ENCODE measurements at regions not wholly inside any gene's neighbourhood (a gene's known extent, or its start where the extent isn't known, plus 50 kb on each side); places are given as distances from the start of the nearest gene placed in this dataset.

DNA sequence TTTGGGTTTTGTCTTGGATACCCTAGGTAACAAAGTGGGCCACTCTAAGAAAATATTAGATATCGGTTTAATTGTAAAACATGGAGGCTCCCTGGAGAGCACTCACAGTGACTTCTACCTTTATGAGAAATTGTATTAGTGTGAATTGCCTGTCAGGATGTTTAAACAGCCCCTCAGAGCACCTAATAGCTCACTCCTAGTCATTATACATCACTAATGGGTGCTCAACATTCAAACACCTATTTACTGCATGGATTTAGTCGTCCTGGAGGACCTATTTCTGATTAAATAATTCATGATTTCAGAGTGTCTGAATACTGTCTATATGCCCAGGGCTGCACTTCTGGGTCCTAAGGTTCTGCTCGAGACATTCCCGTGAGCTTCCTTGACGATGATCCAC is 430.2 kb upstream of the EEF2KMT start:
- no peak overlapping the region for H3K27ac ChIP-seq (ENCODE audit: extremely low read length, insufficient read depth, low read length)
- ChIA-PET CTCF (ENCODE audit: low intra/inter-chr PET ratio, low total read pairs) (no interaction called here), POLR2A (no interaction called here)
- no peak for TF ChIP-seq PHB2 (IDR thresholded peaks at IDR 0.05; ENCODE audit: partially characterized antibody)
- TF ChIP-seq, protein P1, sequence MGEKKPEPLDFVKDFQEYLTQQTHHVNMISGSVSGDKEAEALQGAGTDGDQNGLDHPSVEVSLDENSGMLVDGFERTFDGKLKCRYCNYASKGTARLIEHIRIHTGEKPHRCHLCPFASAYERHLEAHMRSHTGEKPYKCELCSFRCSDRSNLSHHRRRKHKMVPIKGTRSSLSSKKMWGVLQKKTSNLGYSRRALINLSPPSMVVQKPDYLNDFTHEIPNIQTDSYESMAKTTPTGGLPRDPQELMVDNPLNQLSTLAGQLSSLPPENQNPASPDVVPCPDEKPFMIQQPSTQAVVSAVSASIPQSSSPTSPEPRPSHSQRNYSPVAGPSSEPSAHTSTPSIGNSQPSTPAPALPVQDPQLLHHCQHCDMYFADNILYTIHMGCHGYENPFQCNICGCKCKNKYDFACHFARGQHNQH (CRISPR knock-in tag; IDR thresholded peaks at IDR 0.05), result no peak
- TF ChIP-seq ZNF674 (CRISPR knock-in tag; IDR thresholded peaks at IDR 0.05; ENCODE audit: low read depth), result no peak
- no peak for TF ChIP-seq GPN1 (CRISPR knock-in tag; IDR thresholded peaks at IDR 0.05; ENCODE audit: borderline replicate concordance)
- TF ChIP-seq, protein P2, sequence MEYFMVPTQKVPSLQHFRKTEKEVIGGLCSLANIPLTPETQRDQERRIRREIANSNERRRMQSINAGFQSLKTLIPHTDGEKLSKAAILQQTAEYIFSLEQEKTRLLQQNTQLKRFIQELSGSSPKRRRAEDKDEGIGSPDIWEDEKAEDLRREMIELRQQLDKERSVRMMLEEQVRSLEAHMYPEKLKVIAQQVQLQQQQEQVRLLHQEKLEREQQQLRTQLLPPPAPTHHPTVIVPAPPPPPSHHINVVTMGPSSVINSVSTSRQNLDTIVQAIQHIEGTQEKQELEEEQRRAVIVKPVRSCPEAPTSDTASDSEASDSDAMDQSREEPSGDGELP (IDR thresholded peaks at IDR 0.05; ENCODE audit: borderline replicate concordance, low read depth), result no peak
- no peak for TF ChIP-seq SMC3 (IDR thresholded peaks at IDR 0.05; ENCODE audit: low read length)
- TF ChIP-seq MTA3 (CRISPR knock-in tag; IDR thresholded peaks at IDR 0.05), result no peak
- TF ChIP-seq, protein P3, sequence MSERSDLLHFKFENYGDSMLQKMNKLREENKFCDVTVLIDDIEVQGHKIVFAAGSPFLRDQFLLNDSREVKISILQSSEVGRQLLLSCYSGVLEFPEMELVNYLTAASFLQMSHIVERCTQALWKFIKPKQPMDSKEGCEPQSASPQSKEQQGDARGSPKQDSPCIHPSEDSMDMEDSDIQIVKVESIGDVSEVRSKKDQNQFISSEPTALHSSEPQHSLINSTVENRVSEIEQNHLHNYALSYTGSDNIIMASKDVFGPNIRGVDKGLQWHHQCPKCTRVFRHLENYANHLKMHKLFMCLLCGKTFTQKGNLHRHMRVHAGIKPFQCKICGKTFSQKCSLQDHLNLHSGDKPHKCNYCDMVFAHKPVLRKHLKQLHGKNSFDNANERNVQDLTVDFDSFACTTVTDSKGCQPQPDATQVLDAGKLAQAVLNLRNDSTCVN (CRISPR knock-in tag; IDR thresholded peaks at IDR 0.05; ENCODE audit: borderline replicate concordance), result no peak
- TF ChIP-seq, protein P4, sequence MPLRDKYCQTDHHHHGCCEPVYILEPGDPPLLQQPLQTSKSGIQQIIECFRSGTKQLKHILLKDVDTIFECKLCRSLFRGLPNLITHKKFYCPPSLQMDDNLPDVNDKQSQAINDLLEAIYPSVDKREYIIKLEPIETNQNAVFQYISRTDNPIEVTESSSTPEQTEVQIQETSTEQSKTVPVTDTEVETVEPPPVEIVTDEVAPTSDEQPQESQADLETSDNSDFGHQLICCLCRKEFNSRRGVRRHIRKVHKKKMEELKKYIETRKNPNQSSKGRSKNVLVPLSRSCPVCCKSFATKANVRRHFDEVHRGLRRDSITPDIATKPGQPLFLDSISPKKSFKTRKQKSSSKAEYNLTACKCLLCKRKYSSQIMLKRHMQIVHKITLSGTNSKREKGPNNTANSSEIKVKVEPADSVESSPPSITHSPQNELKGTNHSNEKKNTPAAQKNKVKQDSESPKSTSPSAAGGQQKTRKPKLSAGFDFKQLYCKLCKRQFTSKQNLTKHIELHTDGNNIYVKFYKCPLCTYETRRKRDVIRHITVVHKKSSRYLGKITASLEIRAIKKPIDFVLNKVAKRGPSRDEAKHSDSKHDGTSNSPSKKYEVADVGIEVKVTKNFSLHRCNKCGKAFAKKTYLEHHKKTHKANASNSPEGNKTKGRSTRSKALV (CRISPR knock-in tag; IDR thresholded peaks at IDR 0.05), result no peak
- no peak for TF ChIP-seq ZNF549 (CRISPR knock-in tag; IDR thresholded peaks at IDR 0.05)
- no peak for TF ChIP-seq ZBTB42 (CRISPR knock-in tag; IDR thresholded peaks at IDR 0.05)
- 0 out of 5 replicates have a peak, but pooled peaks cover 0 to 4% of the 10 kb centered on the region in 2 experiments for H3K27me3 ChIP-seq (ENCODE audit: control insufficient read depth in 1 of 2, insufficient read depth in 2 of 2, low read length in 2 of 2)
- ATAC-seq, result no peak
- intact Hi-C loops (cut with micrococcal nuclease; ENCODE audit: unreplicated experiment), result no loop called here
- WGBS (ENCODE audit: low lambda C conversion rate), result 2% methylated on average over 5 of the region's 5 CpGs
- no peak overlapping the region for H3K4me2 ChIP-seq (ENCODE audit: low read depth, low read length)
- no peak overlapping the region for H3K9ac ChIP-seq (ENCODE audit: insufficient read depth, low read depth, low read length)
- no peak overlapping the region for H3K4me3 ChIP-seq (replicated peaks in 1 of 3; ENCODE audit: insufficient read depth in 1 of 3, low read depth in 2 of 3, low read length in 3 of 3)
- no TSS peak for BruUV-seq (replicated peaks)
- no peaks in the 10 kb centered on the region for H3K4me1 ChIP-seq (ENCODE audit: insufficient read depth, low read length)
- H2AFZ ChIP-seq (ENCODE audit: low read length), result no peak overlapping the region
- H3K79me2 ChIP-seq (ENCODE audit: insufficient read depth, low read length), result no peaks in the 10 kb centered on the region
- no peak for DNase-seq (ENCODE audit: low spot score)
- H4K20me1 ChIP-seq (ENCODE audit: insufficient read depth, low read length), result no peaks in the 10 kb centered on the region
- no peaks in the 10 kb centered on the region for H3K9me3 ChIP-seq (ENCODE audit: low read length)
- FAIRE-seq, result no peak
- in situ Hi-C loops (cut with HindIII; ENCODE audit: extremely low pct_ligation_motif_present, low pct_unique_long_range_greater_than_20kb), result no loop called here
- H3K36me3 ChIP-seq (replicated peaks in 1 of 2; ENCODE audit: control insufficient read depth in 1 of 2, insufficient read depth in 2 of 2, low read length in 2 of 2), result no peaks in the 10 kb centered on the region

Measured in HepG2 (cell line).